Non-pigmented ciliary epithelial cell (primary cell): ENCODE measurements at regions not wholly inside any gene's neighbourhood (a gene's known extent, or its start where the extent isn't known, plus 50 kb on each side); places are given as distances from the start of the nearest gene placed in this dataset.

Experiments
- DNase-seq: peaks from one replicate; pipeline ENCODE4 v3.0.0-alpha.2; 2010; ENCODE audit warnings: low read depth

DNA sequence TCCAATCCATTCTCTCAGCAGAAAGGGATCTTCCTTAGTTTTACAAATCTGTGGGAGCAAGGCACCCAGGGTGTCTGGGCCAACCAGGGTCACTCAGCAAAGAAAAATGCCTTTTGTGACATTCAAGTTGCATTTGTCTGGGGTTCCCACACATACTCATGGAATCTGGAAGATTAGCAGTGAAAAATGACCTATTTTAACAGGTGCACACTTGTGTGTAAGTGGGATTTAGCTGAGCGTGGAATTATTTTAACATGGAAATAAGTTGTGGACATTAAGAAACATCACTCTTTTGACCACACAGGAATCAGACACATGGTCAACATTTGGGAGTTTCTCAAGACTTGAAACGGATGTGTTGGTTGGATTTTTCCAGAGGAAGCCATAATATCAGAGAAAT is 234.9 kb downstream of the OPA1 start:
- no peak for DNase-seq

DNA sequence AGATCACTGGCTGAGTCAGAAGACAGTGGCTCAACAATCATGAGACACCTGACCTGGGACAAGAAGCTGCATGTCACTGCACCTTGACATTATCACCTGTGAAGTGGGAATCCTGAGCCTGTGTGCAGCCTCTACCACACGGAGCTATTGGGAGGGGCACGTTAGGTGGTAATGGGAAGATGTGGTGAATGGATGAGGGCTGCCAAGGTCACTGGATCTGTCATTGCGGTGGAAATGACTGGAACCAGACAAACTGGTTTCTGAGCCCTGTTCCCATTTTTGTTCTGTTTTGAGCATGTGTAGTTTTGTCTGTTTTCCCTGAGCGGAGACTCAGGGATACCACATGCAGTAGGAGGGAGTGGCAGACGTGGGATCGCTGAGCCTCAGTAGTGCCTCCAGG is 235.5 kb downstream of the OPA1 start:
- no peak for DNase-seq

DNA sequence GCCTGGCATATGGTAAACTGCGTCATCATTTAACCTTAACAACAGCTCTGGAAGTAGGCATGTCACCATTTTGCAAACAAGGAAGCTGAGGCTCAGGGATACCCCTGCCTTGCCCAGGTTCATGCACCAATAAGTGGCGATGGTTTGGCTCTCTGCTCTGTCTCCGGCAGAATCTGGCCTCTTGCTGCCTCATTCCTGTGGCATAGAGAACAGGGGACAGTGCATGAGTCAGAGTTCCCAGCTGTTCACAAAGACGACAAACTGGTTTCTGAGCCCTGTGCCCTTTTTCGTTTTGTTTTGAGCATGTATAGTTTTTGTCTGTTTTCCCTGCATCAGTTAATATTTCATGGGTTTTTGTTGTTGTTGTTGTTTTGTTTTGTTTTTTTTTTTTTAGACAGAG is 236.8 kb downstream of the OPA1 start:
- DNase-seq = peak; percentile 32

DNA sequence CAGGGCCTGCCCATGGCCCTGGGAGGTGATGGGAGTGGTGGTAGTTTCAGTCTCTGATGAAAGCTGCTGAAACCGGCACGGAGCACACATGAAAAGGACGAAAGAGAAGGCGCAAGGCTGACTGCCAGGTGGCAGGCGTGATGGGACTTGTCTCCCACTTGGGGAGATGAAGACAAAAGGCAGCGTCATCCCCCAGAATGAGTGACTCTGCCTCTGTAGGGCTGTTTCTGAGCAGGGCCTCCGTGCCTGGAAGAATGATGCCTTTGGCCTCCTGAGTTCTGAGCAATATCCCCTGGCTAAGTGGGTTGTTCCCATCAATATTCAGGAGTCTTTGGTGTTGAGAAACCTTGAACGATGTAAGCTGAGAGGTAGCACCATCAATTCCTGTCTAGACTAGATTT is 237.8 kb downstream of the OPA1 start:
- DNase-seq = no peak

DNA sequence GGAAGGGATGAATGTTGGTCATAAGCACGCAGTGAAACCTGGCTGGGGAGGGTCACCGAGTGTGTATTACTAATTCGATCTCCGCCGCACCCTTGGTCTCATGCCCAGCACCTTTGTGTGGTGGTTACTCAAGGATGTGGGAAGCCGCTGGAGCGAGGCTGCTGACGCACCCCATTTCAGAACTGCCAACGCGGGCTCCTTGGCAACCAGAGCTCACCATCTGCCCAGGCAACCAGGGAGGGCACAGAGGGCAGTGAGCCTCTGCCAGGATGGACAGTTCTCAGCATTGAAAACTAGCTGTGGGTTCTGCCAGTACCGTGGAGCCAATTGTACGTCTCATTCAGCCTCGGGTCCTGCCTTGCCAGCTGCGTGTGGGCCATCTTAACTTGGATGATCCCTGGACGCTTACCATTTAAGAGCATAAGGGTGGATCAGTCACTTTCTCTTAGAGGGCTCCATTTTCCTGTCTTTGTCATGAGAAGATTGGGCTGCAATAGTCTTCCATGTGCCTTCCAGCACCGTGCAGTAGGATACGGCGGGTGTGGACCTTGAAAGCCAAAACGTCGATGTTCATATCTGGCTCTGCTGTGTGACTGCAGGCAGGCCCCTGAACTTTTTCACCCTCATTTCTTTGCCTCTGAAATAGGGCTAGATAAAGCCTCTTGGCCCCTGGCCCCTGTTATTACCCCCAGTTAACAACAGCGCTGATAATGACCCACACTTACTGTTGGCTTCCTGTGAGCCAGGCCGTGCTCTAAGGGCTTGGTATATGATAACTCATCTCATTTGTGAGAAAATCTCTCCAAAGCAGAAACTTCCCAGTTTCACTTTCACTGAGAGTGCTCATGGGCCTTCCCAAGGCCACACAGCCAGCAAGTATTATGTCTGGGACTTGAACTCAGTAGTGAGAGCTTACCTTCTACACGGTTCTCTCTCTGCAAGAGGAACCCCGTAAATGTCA is 238.8 kb downstream of the OPA1 start:
- no peak for DNase-seq

DNA sequence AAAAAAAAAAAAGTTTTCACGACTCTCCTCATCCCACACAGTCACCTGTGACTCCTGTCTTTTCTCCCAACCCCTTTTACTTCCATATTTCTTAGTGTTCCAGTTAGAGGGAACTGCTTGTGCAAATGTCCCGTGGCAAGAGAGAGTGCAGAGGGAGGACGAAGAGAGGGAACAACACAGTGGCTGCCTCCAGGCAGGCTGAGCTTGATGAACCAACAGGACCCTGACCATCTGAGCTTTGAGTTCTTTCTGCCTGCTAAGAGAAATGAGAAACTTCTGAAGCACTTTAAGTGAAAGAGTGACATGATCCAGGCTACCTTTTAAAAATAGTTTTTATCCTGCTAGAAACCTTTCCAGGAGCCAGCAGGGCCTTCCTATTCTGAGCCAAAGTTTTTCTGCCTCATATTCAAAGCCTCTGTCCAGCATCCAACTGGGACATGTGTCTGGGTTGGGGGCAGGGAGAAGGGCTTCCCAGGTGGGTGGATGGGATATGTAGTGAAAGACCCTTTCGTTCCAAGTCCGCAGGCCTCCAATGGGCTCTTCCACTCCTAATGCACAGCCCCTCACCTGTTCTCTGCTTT is 239.9 kb downstream of the OPA1 start:
- no peak for DNase-seq

DNA sequence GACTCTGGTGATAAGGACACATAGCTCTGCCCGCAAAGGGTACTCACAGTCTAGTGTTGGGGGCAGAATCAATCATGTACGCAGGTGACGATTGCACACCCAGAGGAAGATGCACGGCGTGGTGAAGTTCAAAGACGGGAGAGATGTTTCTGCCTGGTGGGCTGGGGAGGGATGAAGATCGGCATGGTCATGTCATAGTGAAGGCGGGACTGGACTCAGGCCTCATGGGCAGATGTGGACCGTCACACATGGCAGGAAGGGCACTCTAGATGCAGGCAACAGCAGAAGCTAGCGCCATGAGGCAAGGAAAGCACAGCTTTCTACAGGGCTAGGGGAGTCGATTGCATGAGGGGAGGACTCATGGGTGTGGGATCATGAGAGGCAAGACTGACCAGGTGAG is 240.6 kb downstream of the OPA1 start:
- DNase-seq = no peak

DNA sequence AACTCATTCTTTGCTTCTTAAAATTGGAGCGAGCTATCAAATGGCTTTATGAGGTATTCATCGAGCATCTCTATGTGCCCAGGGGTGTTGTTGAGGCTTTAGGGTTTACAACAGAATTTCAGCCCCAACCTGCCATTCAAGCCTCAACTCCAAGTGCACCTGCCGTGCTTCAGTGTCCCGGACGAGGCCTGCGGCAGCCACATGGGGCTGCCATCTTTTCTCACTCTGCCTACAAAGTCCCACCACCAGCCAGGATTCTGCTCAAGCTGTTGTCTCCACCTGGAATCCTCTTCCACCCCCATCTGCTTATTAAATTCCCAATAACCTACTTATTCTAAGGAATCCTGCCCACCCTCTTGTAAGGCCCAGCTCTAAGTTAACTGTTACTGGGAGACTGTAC is 242.4 kb downstream of the OPA1 start:
- DNase-seq = no peak

DNA sequence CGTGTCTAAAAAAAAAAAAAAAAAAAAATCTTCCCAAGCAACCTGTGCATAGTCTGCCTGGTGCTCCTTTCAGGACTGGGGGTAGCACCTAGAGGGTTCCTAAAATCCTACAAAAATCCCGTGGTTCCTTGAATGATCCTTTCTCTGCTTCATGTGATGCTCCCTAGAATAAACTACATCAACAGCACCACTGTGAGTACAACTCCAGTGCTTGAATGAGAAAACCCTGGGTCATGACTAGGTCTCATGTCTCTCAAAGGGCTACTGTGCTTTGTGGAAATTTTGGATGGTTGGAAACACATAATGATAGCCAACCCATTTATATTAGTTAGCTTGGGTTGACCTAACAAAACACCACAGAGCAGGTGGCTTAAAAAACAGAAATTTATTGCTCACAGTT is 243.5 kb downstream of the OPA1 start:
- DNase-seq = no peak

DNA sequence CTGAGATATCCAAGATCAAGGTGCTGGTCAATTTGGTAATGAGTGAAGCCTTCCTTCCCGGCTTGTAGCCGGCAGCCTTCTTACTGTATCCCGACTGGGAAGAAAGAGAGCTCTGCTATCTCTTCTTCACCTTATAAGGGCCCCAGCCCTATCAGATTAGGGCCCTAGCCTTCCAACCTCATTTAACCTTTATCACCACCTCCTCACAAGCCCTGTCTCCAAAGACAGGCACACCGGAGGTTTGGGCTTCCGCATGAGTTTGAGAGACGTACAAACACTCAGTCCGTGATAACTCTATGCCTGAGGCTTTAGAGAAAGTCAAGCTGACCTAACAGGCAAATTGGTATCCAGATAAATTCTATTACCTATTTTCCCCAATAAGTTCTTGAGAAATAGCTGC is 243.9 kb downstream of the OPA1 start:
- DNase-seq = no peak

DNA sequence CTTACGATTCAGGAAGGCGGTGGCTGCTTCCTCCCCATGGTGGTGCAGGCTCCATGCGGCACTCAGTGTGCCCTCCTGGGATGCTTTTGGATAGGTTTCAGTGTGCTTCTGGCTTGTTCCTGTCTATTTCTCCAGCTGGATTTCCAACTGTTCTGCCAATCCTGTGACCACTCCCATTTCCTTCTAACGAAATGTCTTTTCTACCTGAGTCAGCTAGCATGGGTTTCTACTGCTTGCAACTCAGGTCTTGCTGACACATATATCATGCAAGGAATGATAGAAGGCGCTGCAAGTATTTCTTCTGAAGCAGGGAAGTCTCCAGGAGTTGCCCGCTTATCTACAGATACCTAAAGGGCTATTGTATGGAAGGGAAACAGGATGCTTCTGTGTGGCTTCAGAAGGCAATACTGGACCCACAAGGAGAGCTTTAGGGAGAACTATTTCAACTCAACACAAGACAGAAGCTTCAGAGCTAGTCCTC is 244.4 kb downstream of the OPA1 start:
- no peak for DNase-seq

DNA sequence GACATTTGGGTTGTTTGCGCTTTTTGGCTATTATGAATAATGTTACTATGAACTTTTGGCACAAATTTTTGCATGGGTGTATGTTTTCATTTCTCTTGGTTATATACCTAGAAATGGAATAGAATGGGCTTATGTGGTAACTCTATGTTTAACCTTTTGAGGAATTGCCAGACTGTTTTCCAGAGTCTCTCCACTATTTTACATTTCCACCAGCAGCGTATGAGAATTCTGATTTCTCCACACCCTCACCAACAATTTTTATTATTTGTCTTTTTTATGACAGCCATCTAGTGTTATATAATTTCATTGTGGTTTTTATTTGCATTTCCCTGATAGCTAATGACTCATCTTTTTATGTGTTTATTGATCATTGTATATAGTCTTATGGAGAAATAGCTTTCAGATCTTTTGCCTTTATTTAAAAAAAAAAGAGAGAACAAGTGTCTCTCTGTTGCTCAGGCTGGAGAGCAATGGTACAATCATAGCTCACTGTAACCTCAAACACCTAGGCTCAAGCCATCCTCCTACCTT is 247.2 kb downstream of the OPA1 start:
- no peak for DNase-seq

DNA sequence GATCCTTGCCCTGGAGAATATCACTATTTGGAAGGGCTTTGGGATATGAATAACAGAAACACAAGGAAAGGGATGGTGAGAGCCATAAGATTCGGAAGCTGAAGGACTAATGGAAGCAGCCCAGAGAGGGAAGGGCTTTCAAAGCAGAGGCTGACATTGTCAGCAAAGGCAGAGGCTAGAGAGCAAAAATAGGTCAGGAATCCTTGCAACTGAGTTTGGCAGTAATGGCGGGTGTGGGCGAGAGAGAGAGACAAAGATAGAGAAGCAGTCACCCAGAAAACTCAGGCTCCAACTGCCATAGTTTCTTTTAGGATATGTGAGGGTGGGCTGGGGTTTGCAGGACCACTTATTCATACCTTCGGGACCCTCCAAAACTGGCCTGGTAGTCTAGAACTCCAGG is 248.6 kb downstream of the OPA1 start:
- no peak for DNase-seq

DNA sequence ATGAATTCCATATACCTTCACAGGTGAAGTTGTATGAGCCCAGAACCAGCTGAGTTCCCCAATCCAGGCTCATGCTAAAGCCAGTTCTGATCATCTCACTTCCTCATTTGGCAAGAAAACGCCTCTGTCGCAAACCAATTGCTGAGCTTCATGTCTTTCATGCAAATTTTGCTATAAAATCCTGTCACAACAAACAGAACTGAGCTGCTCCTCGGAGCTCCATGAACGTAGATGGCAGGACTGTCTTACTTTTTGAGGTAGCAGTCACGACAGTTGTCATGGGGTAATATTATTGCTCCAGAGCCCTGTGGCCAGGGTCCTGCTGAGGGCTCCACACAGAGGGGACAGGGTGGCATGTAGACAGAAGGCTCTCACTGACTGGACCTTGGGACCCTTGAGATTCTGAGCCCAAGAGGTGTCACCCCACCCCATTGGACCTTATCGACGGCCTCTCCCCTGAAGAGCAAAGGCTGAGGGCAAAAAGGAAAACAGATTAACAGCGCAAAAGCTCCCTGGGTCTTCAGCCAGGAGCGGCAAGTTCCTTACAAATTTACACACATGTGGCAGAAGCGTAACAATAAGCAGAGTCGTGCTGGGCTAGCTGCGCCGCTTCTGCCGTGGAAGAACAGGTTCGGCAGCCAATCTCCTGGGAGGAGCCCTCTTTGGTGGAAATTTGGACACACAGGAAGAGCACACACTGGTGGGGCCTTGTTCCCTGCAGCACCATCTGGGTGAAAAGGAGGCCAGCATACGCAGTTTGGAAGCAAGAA is 249.2 kb downstream of the OPA1 start:
- DNase-seq = no peak

DNA sequence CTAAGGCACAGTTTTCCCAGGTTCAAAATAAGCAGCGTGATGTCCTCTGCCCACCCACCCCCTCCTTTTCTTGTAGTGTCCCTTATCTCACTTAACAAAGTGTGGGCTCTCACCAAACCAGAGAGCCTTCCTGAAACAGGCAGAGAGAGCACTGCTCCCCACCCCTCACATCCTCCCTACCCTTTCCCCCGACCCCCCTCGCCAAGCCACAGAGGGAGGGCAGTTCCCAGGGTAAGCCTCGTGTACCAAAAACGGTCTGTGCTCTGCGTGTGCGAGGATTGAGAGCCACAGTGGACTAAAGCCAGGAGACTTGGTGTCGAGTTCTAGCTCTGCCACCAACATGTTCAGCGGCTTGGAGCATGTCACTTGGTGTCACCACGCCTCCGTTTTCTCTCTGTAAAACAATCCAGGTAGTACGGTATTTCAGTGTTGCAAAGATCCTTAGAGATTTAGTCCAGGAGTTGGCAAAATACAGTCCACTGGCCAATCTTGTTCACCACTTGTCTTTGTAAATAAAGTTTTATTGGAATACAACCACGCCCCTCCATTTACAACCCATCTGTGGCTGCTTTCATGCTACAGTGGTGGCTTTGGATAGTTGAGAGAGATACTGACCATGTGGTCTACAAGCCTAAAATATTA is 249.9 kb downstream of the OPA1 start:
- no peak for DNase-seq

DNA sequence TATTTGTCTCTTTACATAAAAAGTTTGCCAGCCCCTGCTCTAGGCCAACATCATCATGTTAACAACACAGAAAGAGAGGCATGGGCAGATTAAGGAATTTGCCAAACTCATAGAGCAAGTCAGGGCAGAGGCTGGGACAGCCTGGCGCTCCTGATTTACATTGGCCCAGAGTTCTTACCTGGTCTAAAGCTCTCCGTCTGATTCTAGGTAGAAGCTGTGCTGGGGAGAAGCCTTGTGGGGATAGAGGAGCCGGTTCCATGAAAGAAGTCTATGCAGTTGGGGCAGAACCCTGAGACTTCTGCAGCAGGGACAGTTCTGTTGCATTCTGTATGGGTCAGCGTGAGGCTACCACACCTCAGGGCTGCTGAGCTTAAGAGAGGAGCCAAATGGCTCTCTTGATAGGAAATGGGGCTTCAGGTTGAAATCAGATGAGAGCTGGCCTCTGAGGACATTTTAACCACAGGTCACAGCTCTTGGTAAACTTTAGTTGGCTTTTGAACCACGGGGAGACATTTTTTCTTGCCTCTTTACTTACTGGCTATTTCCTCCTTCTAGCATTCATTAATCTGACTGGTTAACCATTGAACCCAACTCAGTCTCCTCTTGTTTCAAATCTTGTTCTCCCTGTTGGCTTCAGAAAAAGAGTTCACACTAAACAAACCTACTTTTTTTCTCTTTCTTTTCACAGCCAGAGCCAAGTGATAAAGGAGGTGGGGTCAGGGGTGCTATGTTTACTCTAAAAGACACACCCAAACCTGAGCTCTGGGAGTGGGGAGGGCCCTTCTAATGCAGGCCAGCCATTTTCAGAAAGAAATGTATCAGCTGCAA is 250.7 kb downstream of the OPA1 start:
- no peak for DNase-seq

DNA sequence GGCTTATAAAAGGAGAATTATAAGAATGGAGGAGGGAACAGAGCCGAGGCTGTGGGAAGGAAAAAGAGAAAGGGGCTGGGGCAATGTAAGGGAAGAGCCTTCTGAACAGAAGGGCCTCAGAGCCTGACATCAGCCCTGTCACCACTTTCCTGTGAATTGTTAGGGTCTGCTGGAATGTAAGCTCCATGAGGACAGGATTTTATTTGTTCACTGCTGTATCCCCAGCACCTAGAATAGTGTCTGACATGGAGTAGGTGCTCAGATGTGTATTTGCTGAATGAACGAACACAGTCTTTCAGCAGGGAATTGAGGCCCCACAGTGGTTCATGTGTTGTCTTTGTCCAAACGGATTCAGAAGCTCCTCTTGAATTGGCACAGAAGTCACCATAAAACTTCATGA is 251.5 kb downstream of the OPA1 start:
- DNase-seq = no peak

DNA sequence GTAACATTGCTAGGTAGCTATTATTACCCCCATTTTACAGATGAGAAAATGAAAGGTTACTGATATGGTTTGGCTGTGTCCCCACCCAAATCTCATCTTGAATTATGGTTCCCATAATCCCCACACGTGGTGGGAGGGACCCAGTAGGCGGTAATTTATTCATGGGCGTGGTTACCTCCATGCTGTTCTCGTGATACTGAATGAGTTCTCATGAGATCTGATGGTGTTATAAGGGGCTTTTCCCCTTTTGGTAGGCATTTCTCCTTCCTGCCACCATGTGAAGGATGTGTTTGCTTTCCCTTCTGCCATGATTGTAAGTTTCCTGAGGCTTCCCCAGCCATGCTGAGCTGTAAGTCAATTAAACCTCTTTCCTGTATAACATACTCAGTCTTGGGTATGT is 252.1 kb downstream of the OPA1 start:
- no peak for DNase-seq

DNA sequence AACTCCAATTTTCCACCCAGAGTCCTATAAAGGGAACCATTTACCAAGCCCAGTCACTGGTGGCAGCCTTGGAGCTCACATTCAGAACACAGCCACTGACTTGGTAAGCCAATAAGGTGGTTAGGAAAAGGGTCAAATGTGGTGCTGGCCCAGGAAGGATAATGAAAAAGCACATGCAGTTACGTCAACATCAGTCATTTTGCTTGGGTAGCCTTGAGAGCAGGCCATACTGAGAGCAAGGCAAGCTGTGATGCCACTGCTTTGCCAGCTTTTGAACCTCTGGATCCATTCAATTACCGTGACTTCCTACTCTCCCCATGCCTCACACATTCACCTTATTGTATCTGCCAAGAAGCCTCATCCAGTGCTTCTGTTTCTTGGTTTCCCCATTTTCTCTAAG is 253.6 kb downstream of the OPA1 start:
- no peak for DNase-seq

DNA sequence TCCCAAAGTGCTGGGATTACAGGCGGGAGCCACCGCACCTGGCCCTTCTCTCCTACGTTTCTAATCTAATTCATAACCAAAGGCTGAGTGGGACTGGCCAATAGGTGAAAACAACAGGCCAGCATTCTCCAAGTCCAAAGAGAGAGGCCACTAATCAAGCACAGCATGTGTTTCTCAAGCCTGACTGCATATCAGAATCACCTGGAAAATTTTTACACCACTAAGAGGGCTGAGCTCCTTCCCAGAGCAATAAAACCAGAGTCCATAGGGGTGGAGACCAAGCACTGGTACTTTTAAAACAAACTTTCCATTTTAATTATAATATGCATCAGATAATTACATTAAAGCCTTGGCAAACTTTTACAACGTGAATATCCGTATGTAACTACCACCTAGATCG is 254.4 kb downstream of the OPA1 start:
- no peak for DNase-seq

DNA sequence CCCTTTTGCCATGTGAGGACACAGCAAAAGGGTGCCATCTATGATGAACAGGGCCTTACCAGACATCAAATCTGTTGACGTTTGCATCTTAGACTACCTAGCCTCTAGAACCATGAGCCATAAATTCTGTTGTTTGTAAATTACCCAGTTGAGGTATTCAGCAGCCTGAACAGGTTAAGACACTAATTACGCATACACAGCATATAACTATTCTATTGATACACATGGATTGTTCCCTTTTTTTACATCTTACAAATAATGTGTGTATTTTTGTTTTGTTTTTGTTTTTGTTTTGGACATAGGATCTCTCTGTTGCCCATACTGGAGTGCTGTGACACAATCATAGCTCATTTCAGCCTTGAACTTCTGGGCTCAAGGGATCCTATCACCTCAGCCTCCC is 255.5 kb downstream of the OPA1 start:
- no peak for DNase-seq
